ENCODE measurements at regions not wholly inside any gene's neighbourhood (a gene's known extent, or its start where the extent isn't known, plus 50 kb on each side); places are given as distances from the start of the nearest gene placed in this dataset.

DNA sequence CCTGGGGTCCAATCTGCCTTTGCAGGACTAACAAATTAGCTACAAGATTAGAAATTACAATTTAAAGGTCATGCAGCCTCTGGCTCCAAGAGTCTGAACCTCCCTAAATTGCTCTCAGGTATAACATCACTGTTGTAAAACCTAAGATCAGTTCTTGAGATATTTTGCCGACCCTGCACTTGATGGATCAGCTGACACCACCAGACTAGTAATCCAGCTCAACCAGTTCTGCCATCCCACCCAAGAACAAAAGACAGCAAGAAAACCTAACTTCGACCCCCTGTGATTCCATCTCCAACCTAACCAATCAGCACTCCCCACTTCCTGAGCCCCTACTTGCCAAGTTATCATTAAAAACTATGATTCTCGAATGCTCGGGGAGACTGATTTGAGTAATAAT, 323.0 kb upstream of the BOD1L1 start:
- TF ChIP-seq POLR2A (IDR thresholded peaks at IDR 0.05) (no peak), POLR2AphosphoS5 (IDR thresholded peaks at IDR 0.05) (no peak)
